OCI-LY3 (cell line): ENCODE measurements at regions not wholly inside any gene's neighbourhood (a gene's known extent, or its start where the extent isn't known, plus 50 kb on each side); places are given as distances from the start of the nearest gene placed in this dataset.
"Not testable (repeated sequence)": the region's sequence is repeated elsewhere in the genome, so short reads cannot be mapped to it uniquely, and the experiment has no call there.

Experiments used
- H2AFZ ChIP-seq: fragments of 200-600, 300-600 bp; shearing (Covaris generic); 2 replicates; pipeline ENCODE4 v1.6.0; 2014; ENCODE audit warnings: antibody characterized with exemption, low read depth, low read length
- H3K27ac ChIP-seq: fragments of 200-600, 300-600 bp; sonication (generic); 2 replicates; pipeline ENCODE4 v1.5.1; 2014; ENCODE audit warnings: mild to moderate bottlenecking, low read length, moderate library complexity, mixed read lengths
- H3K27me3 ChIP-seq: fragments of 200-600, 300-600 bp; sonication (generic); 2 replicates; pipeline ENCODE4 v1.6.1; 2014; ENCODE audit warnings: low read depth, low read length, mixed read lengths
- H3K36me3 ChIP-seq: fragments of 200-600, 300-600 bp; sonication (generic); replicated peaks from 2 replicates; pipeline ENCODE3; 2014; ENCODE audit warnings: low read depth, low read length, mixed read lengths
- H3K4me1 ChIP-seq: fragments of 300-600, 200-600 bp; sonication (generic); 2 replicates; pipeline ENCODE4 v1.6.1; 2014; ENCODE audit warnings: low read length, mixed read lengths
- H3K4me2 ChIP-seq: fragments of 200-600, 300-600 bp; sonication (generic); 2 replicates; pipeline ENCODE4 v1.6.1; 2014; ENCODE audit warnings: low read length, mixed read lengths
- H3K4me3 ChIP-seq: fragments of 300-600, 200-600 bp; sonication (generic); 2 replicates; pipeline ENCODE4 v1.5.1; 2014; ENCODE audit warnings: antibody characterized with exemption, mild to moderate bottlenecking, low read length, moderate library complexity
- H3K79me2 ChIP-seq: fragments of 300-600, 200-600 bp; shearing (Covaris generic); 2 replicates; pipeline ENCODE4 v1.6.1; 2014; ENCODE audit warnings: mild to moderate bottlenecking, low read length, mixed read lengths
- H3K9ac ChIP-seq: fragments of 300-600, 200-600 bp; shearing (Covaris generic); 2 replicates; pipeline ENCODE4 v1.6.0; 2014; ENCODE audit warnings: mild to moderate bottlenecking, low read length, moderate library complexity
- H3K9me3 ChIP-seq: fragments of 200-600, 300-600 bp; shearing (Covaris generic); 2 replicates; pipeline ENCODE4 v1.6.1; 2014; ENCODE audit warnings: low read length, mixed read lengths; ENCODE audit not compliant: insufficient read depth
- H4K20me1 ChIP-seq: fragments of 200-600, 300-600 bp; sonication (generic); 2 replicates; pipeline ENCODE4 v1.6.1; 2016; ENCODE audit warnings: low read length, mixed read lengths; ENCODE audit not compliant: insufficient read depth
- CTCF ChIP-seq: fragments of 200-600, 300-600 bp; sonication (generic); IDR thresholded peaks from 2 replicates; pipeline ENCODE4 v1.5.1; 2014; ENCODE audit warnings: antibody characterized with exemption, low read length, low read depth
- EZH2phosphoT487 ChIP-seq: fragments of 200-600 bp; shearing (Covaris generic); IDR thresholded peaks from 2 replicates; pipeline ENCODE4 v1.6.1; 2018; ENCODE audit warnings: antibody characterized with exemption, mixed run types, low read depth

- not testable (repeated sequence) for H3K9me3 ChIP-seq, H3K27ac ChIP-seq, H3K9ac ChIP-seq, H2AFZ ChIP-seq, H3K4me3 ChIP-seq, H4K20me1 ChIP-seq, H3K36me3 ChIP-seq, H3K4me2 ChIP-seq, H3K27me3 ChIP-seq, H3K79me2 ChIP-seq, H3K4me1 ChIP-seq
These were observed 943.6 kb downstream of the TMEM121 start for GRCh38 chr14:106470028-106470427.

- H3K27me3 ChIP-seq, H3K27ac ChIP-seq, H3K9ac ChIP-seq, H3K4me3 ChIP-seq, H3K79me2 ChIP-seq, H3K36me3 ChIP-seq, H2AFZ ChIP-seq, H3K9me3 ChIP-seq, H4K20me1 ChIP-seq: not testable (repeated sequence)
- Histone ChIP-seq H3K4me1 (peaks cover 11% of the 10 kb centered on the region), H3K4me2 (peak overlapping the region; percentile 24)
These were observed 948.1 kb downstream of the TMEM121 start for GRCh38 chr14:106474261-106475028.

- not testable (repeated sequence) for H2AFZ ChIP-seq, H3K4me3 ChIP-seq, H3K79me2 ChIP-seq, H4K20me1 ChIP-seq, H3K9me3 ChIP-seq, H3K27ac ChIP-seq, H3K36me3 ChIP-seq, H3K27me3 ChIP-seq, H3K9ac ChIP-seq
- Histone ChIP-seq H3K4me1 (peaks cover 11% of the 10 kb centered on the region), H3K4me2 (0 out of 2 replicates have a peak overlapping the region, but pooled peaks have one; percentile 7)
These were observed 948.8 kb downstream of the TMEM121 start for GRCh38 chr14:106475214-106475613.

GRCh38 chr14:106477600-106477999, 951.2 kb downstream of the TMEM121 start:
- not testable (repeated sequence) for H3K9me3 ChIP-seq, H3K27ac ChIP-seq, H3K4me2 ChIP-seq, H3K36me3 ChIP-seq, H3K9ac ChIP-seq, H4K20me1 ChIP-seq, H3K79me2 ChIP-seq, H2AFZ ChIP-seq, H3K27me3 ChIP-seq, H3K4me3 ChIP-seq
- H3K4me1 ChIP-seq, result peaks cover 11% of the 10 kb centered on the region

GRCh38 chr14:106480287-106480686, 953.9 kb downstream of the TMEM121 start:
- not testable (repeated sequence) for H3K4me1 ChIP-seq, H4K20me1 ChIP-seq, H3K27me3 ChIP-seq, H3K4me3 ChIP-seq, H3K4me2 ChIP-seq, H3K9ac ChIP-seq, H2AFZ ChIP-seq, H3K27ac ChIP-seq, H3K79me2 ChIP-seq, H3K9me3 ChIP-seq, H3K36me3 ChIP-seq

GRCh38 chr14:106482213-106482612, 955.8 kb downstream of the TMEM121 start:
- H3K27me3 ChIP-seq, H4K20me1 ChIP-seq, H3K4me2 ChIP-seq, H3K4me1 ChIP-seq, H3K27ac ChIP-seq, H3K4me3 ChIP-seq, H3K9ac ChIP-seq, H2AFZ ChIP-seq, H3K36me3 ChIP-seq, H3K9me3 ChIP-seq, H3K79me2 ChIP-seq: not testable (repeated sequence)

- no peak overlapping the region for H2AFZ ChIP-seq
- no peaks in the 10 kb centered on the region for H3K4me1 ChIP-seq
- H3K27me3 ChIP-seq, result peaks cover 31% of the 10 kb centered on the region
- H3K4me2 ChIP-seq, result no peak overlapping the region
- no peaks in the 10 kb centered on the region for H4K20me1 ChIP-seq
- no peaks in the 10 kb centered on the region for H3K79me2 ChIP-seq
- H3K9me3 ChIP-seq, result no peaks in the 10 kb centered on the region
- H3K36me3 ChIP-seq, result no peaks in the 10 kb centered on the region
- no peak overlapping the region for H3K27ac ChIP-seq
- TF ChIP-seq CTCF (no peak), EZH2phosphoT487 (no peak)
- H3K9ac ChIP-seq, result no peak overlapping the region
- no peak overlapping the region for H3K4me3 ChIP-seq
These were observed 961.2 kb downstream of the TMEM121 start for GRCh38 chr14:106487600-106487999.
